GM10248 (cell line): ENCODE measurements at regions not wholly inside any gene's neighbourhood (a gene's known extent, or its start where the extent isn't known, plus 50 kb on each side); places are given as distances from the start of the nearest gene placed in this dataset.

Experiments
- CTCF ChIA-PET: fragments of 300-600 bp; sonication (Branson Sonifier 250); formaldehyde crosslinking; extraction: SDS; loops from one replicate; lab custom pipeline; 2021; ENCODE audit warnings: antibody characterized with exemption; lab: Yijun Ruan, JAX
- POLR2A ChIA-PET: fragments of 350-650 bp; sonication (Branson Sonifier 250); formaldehyde crosslinking; extraction: SDS; loops from one replicate; lab custom pipeline; 2020; ENCODE audit warnings: antibody characterized with exemption; lab: Yijun Ruan, JAX
- DNase-seq: peaks from one replicate; pipeline ENCODE4 v3.0.0; 2012; ENCODE audit errors: extremely low spot score
- TF ChIP-seq, protein P1 (sequence below): IDR thresholded peaks from 2 replicates; pipeline ENCODE4 v1.5.1; 2012; ENCODE audit warnings: mild to moderate bottlenecking, low read depth; ENCODE audit errors: extremely low read depth, missing control alignments, control extremely low read depth

DNA sequence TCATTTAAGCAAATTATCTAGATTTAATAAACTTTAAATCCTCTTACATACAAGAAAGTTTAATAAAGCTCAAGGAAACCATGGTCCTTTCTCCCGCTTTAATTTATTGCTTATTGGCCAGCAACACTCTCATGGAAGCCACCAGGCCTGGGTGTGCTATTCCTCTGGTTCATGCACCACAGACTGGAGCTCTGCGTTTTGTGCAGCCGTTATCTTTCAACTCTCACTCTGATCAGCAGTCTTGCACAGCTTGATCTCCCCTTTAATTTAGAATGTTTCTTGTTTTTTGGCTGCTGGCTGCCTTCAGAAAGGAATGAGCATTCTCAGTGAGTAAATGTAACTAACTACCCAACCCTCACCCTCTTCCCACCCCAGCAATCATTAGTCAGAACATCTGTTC, 318.7 kb downstream of the MEIS1 start:
- TF ChIP-seq, protein P1, sequence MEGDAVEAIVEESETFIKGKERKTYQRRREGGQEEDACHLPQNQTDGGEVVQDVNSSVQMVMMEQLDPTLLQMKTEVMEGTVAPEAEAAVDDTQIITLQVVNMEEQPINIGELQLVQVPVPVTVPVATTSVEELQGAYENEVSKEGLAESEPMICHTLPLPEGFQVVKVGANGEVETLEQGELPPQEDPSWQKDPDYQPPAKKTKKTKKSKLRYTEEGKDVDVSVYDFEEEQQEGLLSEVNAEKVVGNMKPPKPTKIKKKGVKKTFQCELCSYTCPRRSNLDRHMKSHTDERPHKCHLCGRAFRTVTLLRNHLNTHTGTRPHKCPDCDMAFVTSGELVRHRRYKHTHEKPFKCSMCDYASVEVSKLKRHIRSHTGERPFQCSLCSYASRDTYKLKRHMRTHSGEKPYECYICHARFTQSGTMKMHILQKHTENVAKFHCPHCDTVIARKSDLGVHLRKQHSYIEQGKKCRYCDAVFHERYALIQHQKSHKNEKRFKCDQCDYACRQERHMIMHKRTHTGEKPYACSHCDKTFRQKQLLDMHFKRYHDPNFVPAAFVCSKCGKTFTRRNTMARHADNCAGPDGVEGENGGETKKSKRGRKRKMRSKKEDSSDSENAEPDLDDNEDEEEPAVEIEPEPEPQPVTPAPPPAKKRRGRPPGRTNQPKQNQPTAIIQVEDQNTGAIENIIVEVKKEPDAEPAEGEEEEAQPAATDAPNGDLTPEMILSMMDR: no peak
- CTCF ChIA-PET: interaction anchor here (1.5 to 2.0 kb wide), 2 partner anchors 10 to 12 kb away, joined by 3 to 6 read pairs; no protein-coding TSS in a partner anchor
- no peak for DNase-seq
- POLR2A ChIA-PET: no interaction called here

DNA sequence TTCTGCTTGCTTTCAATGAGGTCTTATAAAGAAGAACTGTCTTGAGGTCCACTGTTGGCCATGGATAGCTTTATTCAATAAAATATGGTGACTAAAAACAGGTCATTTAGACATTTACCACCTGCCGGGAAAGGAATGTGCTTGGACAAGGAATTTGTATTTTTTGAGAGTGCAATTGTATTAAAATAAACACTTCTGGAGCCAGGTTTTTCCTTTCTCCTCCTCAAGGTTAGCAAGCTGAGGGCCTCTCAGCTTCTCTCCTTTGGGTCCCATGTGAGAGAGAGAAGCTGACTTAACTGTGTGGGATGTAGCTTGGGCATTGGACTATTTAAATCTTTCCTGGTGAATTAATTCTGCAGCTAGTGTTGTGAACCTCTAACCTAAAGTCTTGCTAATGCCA, 321.0 kb downstream of the MEIS1 start:
- CTCF ChIA-PET: interaction anchor here (1.5 kb wide), 1 partner anchor 29 kb away, joined by 3 read pairs; no protein-coding TSS in a partner anchor
- DNase-seq: no peak
- TF ChIP-seq, protein P1: no peak
- POLR2A ChIA-PET: no interaction called here

DNA sequence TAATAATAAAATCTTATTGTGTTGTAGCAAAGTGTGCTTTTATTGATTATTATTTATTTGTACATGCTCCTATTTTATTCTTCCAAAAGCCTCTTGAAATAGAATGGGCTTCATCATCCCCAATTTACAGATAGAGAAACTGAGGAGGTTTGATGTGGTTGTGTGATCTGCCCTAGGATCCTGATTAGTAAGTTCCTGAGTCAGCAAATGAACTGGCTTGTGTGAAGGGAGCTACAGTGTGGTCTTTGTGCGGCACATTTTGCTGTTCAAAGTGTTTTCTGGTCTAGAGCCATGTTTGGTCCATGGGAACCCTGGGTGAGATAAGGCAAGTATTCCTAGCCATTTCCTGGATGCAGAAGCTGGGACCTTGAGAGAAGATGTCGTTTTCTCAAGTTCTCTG, 326.9 kb downstream of the MEIS1 start:
- CTCF ChIA-PET: no interaction called here
- no peak for DNase-seq
- TF ChIP-seq, protein P1: no peak
- POLR2A ChIA-PET: no interaction called here

DNA sequence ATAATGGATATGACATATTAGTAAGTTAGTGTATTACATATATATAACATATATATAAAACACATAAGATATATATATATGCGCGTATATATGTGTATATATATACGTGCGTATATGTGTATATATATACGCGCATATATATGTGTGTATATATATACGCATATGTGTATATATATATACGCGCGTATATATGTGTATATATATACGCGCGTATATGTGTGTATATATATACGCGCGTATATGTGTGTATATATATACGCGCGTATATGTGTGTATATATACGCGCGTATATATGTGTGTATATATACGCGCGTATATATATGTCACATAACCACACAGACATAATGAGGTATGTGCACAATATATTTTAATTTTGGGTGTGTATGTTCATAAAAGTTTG, 327.8 kb downstream of the MEIS1 start:
- no peak for DNase-seq
- ChIA-PET CTCF (no interaction called here), POLR2A (no interaction called here)
- TF ChIP-seq, protein P1: no peak

DNA sequence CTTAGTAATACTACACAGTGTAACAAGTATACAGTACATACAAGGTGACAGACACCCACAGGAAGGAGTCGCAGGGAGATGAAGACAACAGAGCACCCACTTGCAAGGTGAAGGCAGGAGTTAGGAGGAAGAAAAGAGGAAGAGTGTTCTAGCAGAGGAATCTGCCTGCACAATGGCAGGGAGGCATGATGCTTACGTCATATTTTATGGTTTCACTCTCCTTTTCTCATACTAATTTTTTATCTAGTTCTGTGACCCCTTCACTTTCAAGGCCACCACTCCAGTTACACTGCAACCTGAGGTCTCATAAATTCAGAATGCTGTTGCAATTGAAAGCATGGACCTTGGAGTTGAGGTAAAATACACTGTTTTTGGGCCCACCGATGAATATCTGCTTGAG, 331.7 kb downstream of the MEIS1 start:
- TF ChIP-seq, protein P1: no peak
- POLR2A ChIA-PET: no interaction called here
- CTCF ChIA-PET: interaction anchor here (1.4 kb wide), 1 partner anchor 12 kb away, joined by 3 read pairs; no protein-coding TSS in a partner anchor
- no peak for DNase-seq

DNA sequence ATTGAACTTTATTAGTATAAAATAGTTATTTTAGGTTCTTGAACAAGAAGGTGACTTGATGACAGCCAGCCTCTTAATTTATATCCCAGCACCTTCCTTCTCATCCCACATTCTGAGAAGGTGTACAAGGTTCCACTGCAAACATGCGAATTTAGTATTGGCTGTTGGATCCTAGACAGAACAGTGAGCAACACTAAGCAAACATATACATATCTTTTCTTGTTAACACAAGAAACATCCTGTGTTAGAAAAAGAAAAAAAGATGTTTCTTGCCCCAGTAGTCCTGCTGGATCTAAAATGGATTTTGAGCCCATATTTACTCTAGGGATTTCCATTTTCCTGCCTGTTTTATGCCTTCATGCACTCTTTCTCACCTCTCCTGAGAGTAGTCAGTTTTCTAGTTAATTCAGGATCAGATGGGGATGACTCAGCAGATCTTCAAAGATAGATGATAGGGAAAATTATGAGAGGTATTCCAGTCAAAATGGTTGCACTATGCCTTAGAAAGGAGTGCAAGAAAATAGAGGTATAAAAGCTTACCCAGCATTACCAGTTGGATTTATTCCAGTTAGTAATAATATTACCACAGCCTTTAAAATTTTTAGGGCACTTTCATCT, 336.5 kb downstream of the MEIS1 start:
- POLR2A ChIA-PET: no interaction called here
- TF ChIP-seq, protein P1: no peak
- CTCF ChIA-PET: no interaction called here
- DNase-seq: no peak
